ENCODE measurements at regions not wholly inside any gene's neighbourhood (a gene's known extent, or its start where the extent isn't known, plus 50 kb on each side); places are given as distances from the start of the nearest gene placed in this dataset.

- no TSS peak for BruUV-seq (replicated peaks)
- Mint-ChIP-seq H3K4me3 (ENCODE audit: unreplicated experiment) (no peak overlapping the region), H3K4me1 (ENCODE audit: low read depth, unreplicated experiment) (peaks cover 11% of the 10 kb centered on the region), H3K27me3 (ENCODE audit: insufficient read depth, unreplicated experiment) (no peaks in the 10 kb centered on the region), H3K36me3 (ENCODE audit: insufficient read depth, unreplicated experiment) (no peaks in the 10 kb centered on the region), H3K27ac (ENCODE audit: unreplicated experiment) (no peak overlapping the region), H3K9me3 (ENCODE audit: unreplicated experiment) (peaks cover 14% of the 10 kb centered on the region)
- TF ChIP-seq, protein P1, sequence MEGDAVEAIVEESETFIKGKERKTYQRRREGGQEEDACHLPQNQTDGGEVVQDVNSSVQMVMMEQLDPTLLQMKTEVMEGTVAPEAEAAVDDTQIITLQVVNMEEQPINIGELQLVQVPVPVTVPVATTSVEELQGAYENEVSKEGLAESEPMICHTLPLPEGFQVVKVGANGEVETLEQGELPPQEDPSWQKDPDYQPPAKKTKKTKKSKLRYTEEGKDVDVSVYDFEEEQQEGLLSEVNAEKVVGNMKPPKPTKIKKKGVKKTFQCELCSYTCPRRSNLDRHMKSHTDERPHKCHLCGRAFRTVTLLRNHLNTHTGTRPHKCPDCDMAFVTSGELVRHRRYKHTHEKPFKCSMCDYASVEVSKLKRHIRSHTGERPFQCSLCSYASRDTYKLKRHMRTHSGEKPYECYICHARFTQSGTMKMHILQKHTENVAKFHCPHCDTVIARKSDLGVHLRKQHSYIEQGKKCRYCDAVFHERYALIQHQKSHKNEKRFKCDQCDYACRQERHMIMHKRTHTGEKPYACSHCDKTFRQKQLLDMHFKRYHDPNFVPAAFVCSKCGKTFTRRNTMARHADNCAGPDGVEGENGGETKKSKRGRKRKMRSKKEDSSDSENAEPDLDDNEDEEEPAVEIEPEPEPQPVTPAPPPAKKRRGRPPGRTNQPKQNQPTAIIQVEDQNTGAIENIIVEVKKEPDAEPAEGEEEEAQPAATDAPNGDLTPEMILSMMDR (IDR thresholded peaks at IDR 0.05; ENCODE audit: insufficient read depth in 1 of 2, low read depth in 1 of 2, low read length in 1 of 2, severe bottlenecking in 1 of 2, unreplicated experiment in 1 of 2): no peak
- ChIA-PET POLR2A (no interaction called here), CTCF (no interaction called here)
- Histone ChIP-seq H3K4me3 (ENCODE audit: low read depth, low read length) (no peak overlapping the region), H3K4me1 (peaks cover 11% of the 10 kb centered on the region), H3K9me3 (no peaks in the 10 kb centered on the region), H3K27me3 (replicated peaks; ENCODE audit: control insufficient read depth, insufficient read depth, low read length) (no peaks in the 10 kb centered on the region), H3K36me3 (ENCODE audit: control insufficient read depth, insufficient read depth, low read length) (no peaks in the 10 kb centered on the region; the same call in 1 of the 2 replicates)
- no peak for DNase-seq
- intact Hi-C loops (cut with micrococcal nuclease; ENCODE audit: unreplicated experiment): no loop called here
These were observed 159.2 kb upstream of the WDFY3 start for GRCh38 chr4:85125688-85126087.

DNA sequence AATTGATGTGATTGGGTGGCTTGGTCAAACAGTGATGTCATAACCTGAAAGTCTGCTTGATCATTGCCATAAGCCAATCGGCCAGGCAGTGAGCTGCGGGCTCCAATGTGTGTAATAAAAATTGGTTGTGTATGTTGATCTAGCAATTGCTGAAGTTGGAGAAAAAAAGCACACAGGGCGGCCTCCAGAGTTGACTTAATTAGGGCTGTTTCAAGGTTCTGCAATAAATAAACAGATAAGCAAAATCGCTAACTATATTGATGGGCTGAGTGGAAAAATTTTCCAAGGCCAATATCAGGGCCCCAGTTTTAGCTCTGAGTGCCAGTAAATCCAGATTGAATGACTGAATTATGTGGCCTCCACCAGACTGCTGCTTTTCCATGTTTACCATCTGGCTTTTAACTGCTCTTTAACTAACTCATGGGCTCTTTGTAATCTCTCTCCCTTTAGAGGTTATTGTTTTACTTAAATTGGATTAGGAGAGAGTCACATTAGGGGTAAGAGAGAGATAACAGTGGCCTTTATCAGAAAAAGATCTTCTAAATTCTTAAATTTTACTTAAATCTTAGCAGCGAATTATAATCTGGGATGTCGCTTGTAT is 160.6 kb upstream of the WDFY3 start:
- Mint-ChIP-seq H3K4me1 (ENCODE audit: low read depth, unreplicated experiment) (peaks cover 11% of the 10 kb centered on the region), H3K36me3 (ENCODE audit: insufficient read depth, unreplicated experiment) (no peaks in the 10 kb centered on the region), H3K27ac (ENCODE audit: unreplicated experiment) (no peak overlapping the region), H3K27me3 (ENCODE audit: insufficient read depth, unreplicated experiment) (no peaks in the 10 kb centered on the region), H3K9me3 (ENCODE audit: unreplicated experiment) (peaks cover 14% of the 10 kb centered on the region), H3K4me3 (ENCODE audit: unreplicated experiment) (no peak overlapping the region)
- no peaks in the 10 kb centered on the region for H3K9me3 ChIP-seq
- intact Hi-C loops (cut with micrococcal nuclease; ENCODE audit: unreplicated experiment): no loop called here
- TF ChIP-seq, protein P1 (IDR thresholded peaks at IDR 0.05; ENCODE audit: insufficient read depth in 1 of 2, low read depth in 1 of 2, low read length in 1 of 2, severe bottlenecking in 1 of 2, unreplicated experiment in 1 of 2): no peak
- peaks cover 11% of the 10 kb centered on the region for H3K4me1 ChIP-seq
- H3K4me3 ChIP-seq (ENCODE audit: low read depth, low read length): no peak overlapping the region
- no peaks in the 10 kb centered on the region for H3K27me3 ChIP-seq (replicated peaks; ENCODE audit: control insufficient read depth, insufficient read depth, low read length)
- POLR2A ChIA-PET: no interaction called here
- no peaks in the 10 kb centered on the region; the same call in 1 of the 2 replicates for H3K36me3 ChIP-seq (ENCODE audit: control insufficient read depth, insufficient read depth, low read length)
- no peak for DNase-seq
- CTCF ChIA-PET: no interaction called here
- BruUV-seq (replicated peaks): no TSS peak

DNA sequence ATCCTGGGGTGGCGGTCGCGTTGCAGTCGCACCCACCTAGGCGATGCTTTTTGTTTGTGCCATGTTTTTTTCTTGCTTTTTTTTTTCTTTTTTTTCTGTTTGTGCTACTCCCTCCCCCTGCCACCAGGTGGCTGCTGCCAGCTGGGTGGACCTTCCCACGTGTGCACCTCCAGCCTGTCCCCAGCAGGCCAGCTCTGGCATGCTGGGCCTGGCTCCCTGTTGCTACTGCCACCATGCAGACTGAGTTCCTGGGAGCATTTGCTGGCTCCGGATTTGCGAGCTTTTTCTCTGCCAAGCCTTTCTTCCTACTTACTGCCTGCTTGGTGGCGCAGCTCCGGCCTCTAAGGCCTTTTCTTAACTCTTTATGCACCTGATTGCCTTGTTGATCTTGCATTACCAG is 161.2 kb upstream of the WDFY3 start:
- Mint-ChIP-seq H3K4me3 (ENCODE audit: unreplicated experiment) (no peak overlapping the region), H3K36me3 (ENCODE audit: insufficient read depth, unreplicated experiment) (no peaks in the 10 kb centered on the region), H3K9me3 (ENCODE audit: unreplicated experiment) (peaks cover 14% of the 10 kb centered on the region), H3K4me1 (ENCODE audit: low read depth, unreplicated experiment) (peaks cover 11% of the 10 kb centered on the region), H3K27me3 (ENCODE audit: insufficient read depth, unreplicated experiment) (no peaks in the 10 kb centered on the region), H3K27ac (ENCODE audit: unreplicated experiment) (no peak overlapping the region)
- H3K9me3 ChIP-seq: no peaks in the 10 kb centered on the region
- BruUV-seq (replicated peaks): no TSS peak
- no peak overlapping the region for H3K4me3 ChIP-seq (ENCODE audit: low read depth, low read length)
- ChIA-PET CTCF (interaction anchor here (1.1 kb wide), 1 partner anchor 43 kb away, joined by 3 read pairs; no protein-coding TSS in a partner anchor), POLR2A (no interaction called here)
- TF ChIP-seq, protein P1 (IDR thresholded peaks at IDR 0.05; ENCODE audit: insufficient read depth in 1 of 2, low read depth in 1 of 2, low read length in 1 of 2, severe bottlenecking in 1 of 2, unreplicated experiment in 1 of 2): peak in 1 of 2 experiments; percentile 37
- DNase-seq: peak; percentile 18 to 34
- H3K27me3 ChIP-seq (replicated peaks; ENCODE audit: control insufficient read depth, insufficient read depth, low read length): no peaks in the 10 kb centered on the region
- H3K4me1 ChIP-seq: peaks cover 11% of the 10 kb centered on the region
- H3K36me3 ChIP-seq (ENCODE audit: control insufficient read depth, insufficient read depth, low read length): no peaks in the 10 kb centered on the region; the same call in 1 of the 2 replicates
- intact Hi-C loops (cut with micrococcal nuclease; ENCODE audit: unreplicated experiment): no loop called here

Data from Caco-2 (cell line).